ENCODE measurements at regions not wholly inside any gene's neighbourhood (a gene's known extent, or its start where the extent isn't known, plus 50 kb on each side); places are given as distances from the start of the nearest gene placed in this dataset.

GRCh38 chr11:134535029-134536025, 123.3 kb upstream of the B3GAT1 start:
- H3K4me3 ChIP-seq (replicated peaks; ENCODE audit: low read depth, low read length): no peak overlapping the region
- no peak for DNase-seq (ENCODE audit: low read depth)
- TF ChIP-seq, protein P1, sequence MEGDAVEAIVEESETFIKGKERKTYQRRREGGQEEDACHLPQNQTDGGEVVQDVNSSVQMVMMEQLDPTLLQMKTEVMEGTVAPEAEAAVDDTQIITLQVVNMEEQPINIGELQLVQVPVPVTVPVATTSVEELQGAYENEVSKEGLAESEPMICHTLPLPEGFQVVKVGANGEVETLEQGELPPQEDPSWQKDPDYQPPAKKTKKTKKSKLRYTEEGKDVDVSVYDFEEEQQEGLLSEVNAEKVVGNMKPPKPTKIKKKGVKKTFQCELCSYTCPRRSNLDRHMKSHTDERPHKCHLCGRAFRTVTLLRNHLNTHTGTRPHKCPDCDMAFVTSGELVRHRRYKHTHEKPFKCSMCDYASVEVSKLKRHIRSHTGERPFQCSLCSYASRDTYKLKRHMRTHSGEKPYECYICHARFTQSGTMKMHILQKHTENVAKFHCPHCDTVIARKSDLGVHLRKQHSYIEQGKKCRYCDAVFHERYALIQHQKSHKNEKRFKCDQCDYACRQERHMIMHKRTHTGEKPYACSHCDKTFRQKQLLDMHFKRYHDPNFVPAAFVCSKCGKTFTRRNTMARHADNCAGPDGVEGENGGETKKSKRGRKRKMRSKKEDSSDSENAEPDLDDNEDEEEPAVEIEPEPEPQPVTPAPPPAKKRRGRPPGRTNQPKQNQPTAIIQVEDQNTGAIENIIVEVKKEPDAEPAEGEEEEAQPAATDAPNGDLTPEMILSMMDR (IDR thresholded peaks at IDR 0.05; ENCODE audit: low read length, missing control alignments): no peak

GRCh38 chr11:134533511-134533910, 121.5 kb upstream of the B3GAT1 start:
- no peak for DNase-seq (ENCODE audit: low read depth)
- no peak overlapping the region for H3K4me3 ChIP-seq (replicated peaks; ENCODE audit: low read depth, low read length)
- TF ChIP-seq, protein P1 (IDR thresholded peaks at IDR 0.05; ENCODE audit: low read length, missing control alignments): no peak

GRCh38 chr11:134532921-134533421, 120.9 kb upstream of the B3GAT1 start:
- TF ChIP-seq, protein P1 (IDR thresholded peaks at IDR 0.05; ENCODE audit: low read length, missing control alignments): no peak
- DNase-seq (ENCODE audit: low read depth): no peak
- H3K4me3 ChIP-seq (replicated peaks; ENCODE audit: low read depth, low read length): no peak overlapping the region

DNA sequence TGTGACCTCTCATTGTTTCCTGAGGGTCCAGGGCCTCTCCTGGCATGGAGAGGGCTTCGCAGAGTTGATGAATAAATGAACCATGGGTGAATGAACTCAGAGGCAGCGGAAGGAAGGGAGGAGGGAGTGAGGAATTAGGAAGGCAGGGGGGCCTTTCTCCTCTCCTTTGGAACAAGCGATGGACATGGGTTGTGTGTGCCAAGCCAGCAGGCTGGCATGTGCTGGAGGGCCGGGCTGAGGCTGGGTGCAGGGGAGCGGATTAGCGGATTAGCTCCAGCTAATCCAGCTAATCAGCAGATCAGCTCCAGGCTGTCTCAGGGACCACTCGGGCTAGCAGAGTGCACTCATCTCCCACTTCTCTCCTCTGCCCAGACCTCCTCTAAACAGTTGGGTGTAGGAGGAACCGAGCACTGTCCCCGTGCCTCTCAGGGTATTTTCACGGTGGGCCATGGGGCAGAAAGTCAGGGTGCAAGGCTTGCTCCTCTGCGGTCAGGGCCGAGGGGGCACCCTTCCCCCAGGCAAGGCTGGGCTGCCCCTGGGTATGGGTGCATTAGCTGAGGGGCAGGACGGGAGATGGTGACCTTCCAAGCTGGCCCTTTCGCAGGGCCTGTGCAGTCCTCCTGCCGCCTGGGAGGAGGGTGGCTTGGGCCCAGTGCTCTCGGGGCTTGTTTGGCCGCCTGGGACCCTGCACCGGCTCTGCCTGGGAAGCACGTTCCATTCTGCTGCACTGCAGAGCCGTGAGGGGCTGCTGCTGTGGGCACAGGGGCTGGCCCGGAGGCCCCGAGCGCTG, 120.3 kb upstream of the B3GAT1 start:
- H3K4me3 ChIP-seq (replicated peaks; ENCODE audit: low read depth, low read length): no peak overlapping the region
- TF ChIP-seq, protein P1 (IDR thresholded peaks at IDR 0.05; ENCODE audit: low read length, missing control alignments): no peak
- no peak for DNase-seq (ENCODE audit: low read depth)

DNA sequence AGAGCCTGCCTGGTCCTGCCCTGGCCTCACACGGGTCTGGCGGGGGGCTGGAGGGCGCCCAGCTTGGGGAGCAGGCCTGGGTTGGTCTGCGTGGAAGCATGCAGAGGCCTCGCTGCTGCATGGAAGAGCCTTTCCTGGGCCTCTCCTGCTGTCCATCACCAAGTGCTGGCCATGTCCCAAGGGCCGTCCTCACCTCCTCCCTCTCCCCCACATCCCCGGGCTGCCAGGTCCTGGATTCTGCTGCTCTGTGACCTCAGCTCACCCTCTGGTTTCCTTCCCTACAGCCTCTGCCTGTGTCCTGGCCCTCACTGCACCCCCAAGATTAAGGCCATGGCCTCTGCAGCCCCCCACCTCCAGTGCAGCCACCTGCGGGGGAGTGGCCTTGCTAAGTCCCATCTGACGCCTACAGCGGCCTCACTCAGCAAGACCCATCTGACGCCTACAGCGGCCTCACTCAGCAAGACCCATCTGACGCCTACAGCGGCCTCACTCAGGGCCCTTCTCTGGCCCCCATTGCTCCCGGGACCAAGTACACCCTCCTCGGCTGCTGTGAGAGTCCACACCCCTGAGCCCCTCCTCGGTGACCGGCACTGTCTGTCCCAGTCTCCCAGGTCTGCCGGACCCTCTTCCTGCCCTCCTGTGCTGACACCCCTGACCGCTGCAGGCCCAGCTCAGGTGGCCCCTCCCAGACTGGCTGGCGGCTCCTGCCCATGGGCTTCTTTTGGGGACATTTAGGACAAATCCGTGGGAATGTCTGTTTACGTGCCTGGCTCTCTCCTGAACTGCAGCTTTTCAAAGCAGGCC, 119.5 kb upstream of the B3GAT1 start:
- no peak overlapping the region for H3K4me3 ChIP-seq (replicated peaks; ENCODE audit: low read depth, low read length)
- DNase-seq (ENCODE audit: low read depth): no peak
- TF ChIP-seq, protein P1 (IDR thresholded peaks at IDR 0.05; ENCODE audit: low read length, missing control alignments): no peak

GRCh38 chr11:134530636-134531326, 118.7 kb upstream of the B3GAT1 start:
- DNase-seq (ENCODE audit: low read depth): no peak
- H3K4me3 ChIP-seq (replicated peaks; ENCODE audit: low read depth, low read length): no peak overlapping the region
- TF ChIP-seq, protein P1 (IDR thresholded peaks at IDR 0.05; ENCODE audit: low read length, missing control alignments): no peak

Measured in fibroblast of pulmonary artery (primary cell).